HepG2 (cell line): ENCODE measurements at regions not wholly inside any gene's neighbourhood (a gene's known extent, or its start where the extent isn't known, plus 50 kb on each side); places are given as distances from the start of the nearest gene placed in this dataset.

Source experiments
- ATAC-seq: fragments of 200-7000 bp; cut with Tn5 transposase; 3 replicates; pipeline ENCODE4 v1.9.1; 2020; ENCODE audit warnings: mild to moderate bottlenecking, moderate library complexity
- BruUV-seq: library from RNA; stranded (reverse); fragments of 400-500 nt; replicated peaks from 2 replicates; lab custom pipeline; 2021; lab: Mats Ljungman, UMichigan
- CTCF ChIA-PET: fragments of 300-600 bp; formaldehyde crosslinking; extraction: SDS; loops from one replicate; lab custom pipeline; 2021; ENCODE audit warnings: low total read pairs, inconsistent platforms, low intra/inter-chr PET ratio; lab: Yijun Ruan, JAX
- POLR2A ChIA-PET: fragments of 350-600 bp; sonication (Branson Sonifier 250); formaldehyde crosslinking; loops from one replicate; lab custom pipeline; 2020; ENCODE audit warnings: antibody characterized with exemption, inconsistent platforms; lab: Yijun Ruan, JAX
- DNase-seq: peaks from one replicate; pipeline ENCODE4 v3.0.0-alpha.2; 2015; ENCODE audit warnings: low spot score
- FAIRE-seq: peaks from 3 replicates; lab custom pipeline; 2011; peaks lifted over from hg19 to GRCh38; lab: Jason Lieb, UNC
- H2AFZ ChIP-seq: one replicate; pipeline ENCODE4 v1.6.1; 2011; ENCODE audit warnings: low read length, inconsistent platforms
- H3K27ac ChIP-seq: fragments of 300-600 bp; 3 replicates; pipeline ENCODE4 v1.8.0; 2011; ENCODE audit warnings: mixed run types, mild to moderate bottlenecking, mixed read lengths, low read length, inconsistent platforms; ENCODE audit not compliant: insufficient read depth; ENCODE audit errors: extremely low read length
- H3K27me3 ChIP-seq, 2 experiments: fragments of 200-600 bp in 1 of 2; 2 replicates in 1 of 2; 3 replicates in 1 of 2; pipeline versions ENCODE4 v1.6.0 to v1.8.0; 2011; ENCODE audit warnings: low read length in 2 of 2, mild to moderate bottlenecking in 2 of 2, moderate library complexity in 2 of 2, inconsistent platforms in 1 of 2; ENCODE audit not compliant: insufficient read depth in 2 of 2, control insufficient read depth in 1 of 2
- H3K36me3 ChIP-seq, 2 experiments: fragments of 200-600 bp in 1 of 2; replicated peaks in 1 of 2; 2 replicates in 1 of 2; 3 replicates in 1 of 2; pipeline versions ENCODE4 v1.5.1 to v1.8.0; 2011; ENCODE audit warnings: low read length in 2 of 2, inconsistent platforms in 1 of 2; ENCODE audit not compliant: insufficient read depth in 2 of 2, control insufficient read depth in 1 of 2
- H3K4me1 ChIP-seq: 2 replicates; pipeline ENCODE4 v1.5.1; 2012; ENCODE audit warnings: low read length, inconsistent platforms; ENCODE audit not compliant: insufficient read depth
- H3K4me2 ChIP-seq: 2 replicates; pipeline ENCODE4 v1.6.0; 2011; ENCODE audit warnings: low read depth, low read length, inconsistent platforms
- H3K4me3 ChIP-seq, 3 experiments: fragments of 200-600 bp in 1 of 3; sonication (generic), shearing (Covaris generic) in 1 of 3; replicated peaks in 1 of 3; 2 replicates each; pipeline ENCODE4 v1.5.1; 2011 to 2016; ENCODE audit warnings: low read length in 3 of 3, inconsistent platforms in 2 of 3, low read depth in 2 of 3, mild to moderate bottlenecking in 2 of 3, control low read depth in 1 of 3, mixed read lengths in 1 of 3; ENCODE audit not compliant: insufficient read depth in 1 of 3
- H3K79me2 ChIP-seq: one replicate; pipeline ENCODE4 v1.6.1; 2011; ENCODE audit warnings: low read length, inconsistent platforms; ENCODE audit not compliant: insufficient read depth
- H3K9ac ChIP-seq: 2 replicates; pipeline ENCODE4 v1.6.0; 2011; ENCODE audit warnings: mild to moderate bottlenecking, low read depth, low read length, inconsistent platforms; ENCODE audit not compliant: insufficient read depth
- H3K9me3 ChIP-seq: 2 replicates; pipeline ENCODE4 v1.5.1; 2012; ENCODE audit warnings: mild to moderate bottlenecking, low read length
- H4K20me1 ChIP-seq: 2 replicates; pipeline ENCODE4 v1.6.0; 2011; ENCODE audit warnings: inconsistent platforms, mild to moderate bottlenecking, low read length, moderate library complexity; ENCODE audit not compliant: insufficient read depth
- CEBPB ChIP-seq: IDR thresholded peaks from 2 replicates; pipeline ENCODE4 v1.6.1; 2011; ENCODE audit warnings: low read depth, low read length, improper control_type of control experiment, borderline replicate concordance
- GZF1 ChIP-seq: sonication (generic); formaldehyde crosslinking; IDR thresholded peaks from 2 replicates; pipeline ENCODE4 v1.5.1; 2020; ENCODE audit warnings: mild to moderate bottlenecking, missing genetic modification reagents
- HNRNPH1 ChIP-seq: fragments of 200-400 bp; formaldehyde crosslinking; optimal IDR thresholded peaks from 2 replicates; pipeline ENCODE3; 2017; ENCODE audit warnings: mild to moderate bottlenecking, low read depth, low read length
- PCBP2 ChIP-seq: fragments of 200-400 bp; formaldehyde crosslinking; optimal IDR thresholded peaks from 2 replicates; pipeline ENCODE3; 2018; ENCODE audit warnings: low read length, low read depth; ENCODE audit not compliant: poor library complexity, severe bottlenecking
- SETDB1 ChIP-seq: sonication (generic); formaldehyde crosslinking; IDR thresholded peaks from 2 replicates; pipeline ENCODE4 v1.5.1; 2020; ENCODE audit warnings: missing genetic modification reagents, mild to moderate bottlenecking, borderline replicate concordance
- YEATS4 ChIP-seq: sonication (generic); formaldehyde crosslinking; IDR thresholded peaks from 2 replicates; pipeline ENCODE4 v1.4.0; 2020; ENCODE audit warnings: missing genetic modification reagents, borderline replicate concordance
- ZFP36 ChIP-seq: fragments of 150-350 bp; IDR thresholded peaks from 2 replicates; pipeline ENCODE4 v1.6.1; 2018; ENCODE audit warnings: borderline replicate concordance, low read length, low read depth; ENCODE audit not compliant: partially characterized antibody
- ZNF609 ChIP-seq: sonication (generic); formaldehyde crosslinking; IDR thresholded peaks from 2 replicates; pipeline ENCODE4 v1.4.0; 2020; ENCODE audit warnings: mild to moderate bottlenecking, missing genetic modification reagents, borderline replicate concordance
- WGBS: methylation state at CpG from one replicate; pipeline ENCODE4 v1.1.6; 2017; ENCODE audit warnings: low lambda C conversion rate; 5-methylcytosine and 5-hydroxymethylcytosine counted together
- in situ Hi-C: cut with HindIII; loops from 2 replicates; pipeline ENCODE4 v1.10.0; 2017; ENCODE audit warnings: low pct_unique_long_range_greater_than_20kb; ENCODE audit not compliant: extremely low pct_ligation_motif_present
- intact Hi-C: fragments of 100-400 bp; cut with micrococcal nuclease; formaldehyde crosslinking; loops from one replicate; pipeline ENCODE4 v1.10.0; 2022; ENCODE audit not compliant: unreplicated experiment

GRCh38 chr18:34097312-34097711, 127.4 kb downstream of the NOL4 start:
- no peak for DNase-seq
- TF ChIP-seq CEBPB (peak; percentile 36; the same call in 1 of the 2 replicates), ZFP36 (no peak)
- Histone ChIP-seq H3K27ac (no peak overlapping the region), H3K4me1 (no peaks in the 10 kb centered on the region), H3K79me2 (no peaks in the 10 kb centered on the region), H3K4me3 (no peak overlapping the region), H4K20me1 (no peaks in the 10 kb centered on the region), H3K4me2 (no peak overlapping the region), H3K9ac (no peak overlapping the region), H2AFZ (no peak overlapping the region), H3K27me3 (no peaks in the 10 kb centered on the region), H3K36me3 (no peaks in the 10 kb centered on the region), H3K9me3 (no peaks in the 10 kb centered on the region)
- FAIRE-seq = no peak
- ATAC-seq = no peak
- intact Hi-C loops (no loop called here), in situ Hi-C loops (no loop called here)
- POLR2A ChIA-PET = no interaction called here
- 16% methylated on average over 1 of the region's 1 CpG for WGBS
- no TSS peak for BruUV-seq
- CTCF ChIA-PET = no interaction called here

DNA sequence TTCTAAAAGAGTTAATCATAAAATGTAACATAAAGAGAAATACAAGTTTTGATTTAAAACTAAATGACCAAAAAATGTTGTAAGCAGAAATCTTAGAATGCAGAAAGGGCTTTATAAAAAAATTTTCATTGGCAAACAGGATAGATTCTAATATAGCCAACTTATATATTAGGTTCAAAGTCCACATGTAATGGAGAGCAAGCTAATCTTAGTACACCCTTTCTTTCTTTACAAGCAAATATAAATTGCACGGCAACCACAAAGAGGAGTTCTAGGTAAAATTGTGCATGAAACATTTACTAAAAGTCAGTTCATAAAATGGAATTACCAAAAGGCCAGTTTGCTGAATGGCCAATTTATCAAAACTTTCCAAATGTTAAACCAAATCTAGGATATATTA, 130.6 kb downstream of the NOL4 start:
- intact Hi-C loops = no loop called here
- TF ChIP-seq SETDB1 (CRISPR knock-in tag) = no peak
- no peak for TF ChIP-seq ZNF609
- no peak for TF ChIP-seq YEATS4 (CRISPR knock-in tag)
- no peak for TF ChIP-seq GZF1 (CRISPR knock-in tag)
- TF ChIP-seq HNRNPH1 = no peak
- TF ChIP-seq PCBP2 = no peak

More for the DNA sequence above, 130.6 kb downstream of the NOL4 start:
- in situ Hi-C loops = no loop called here
- FAIRE-seq = no peak
- H3K9ac ChIP-seq = no peak overlapping the region
- no peaks in the 10 kb centered on the region for H3K79me2 ChIP-seq
- CTCF ChIA-PET = no interaction called here
- no peaks in the 10 kb centered on the region for H3K36me3 ChIP-seq
- DNase-seq = no peak
- H2AFZ ChIP-seq = no peak overlapping the region
- H4K20me1 ChIP-seq = no peaks in the 10 kb centered on the region
- H3K9me3 ChIP-seq = no peaks in the 10 kb centered on the region
- H3K4me2 ChIP-seq = no peak overlapping the region
- no peak for ATAC-seq
- POLR2A ChIA-PET = no interaction called here
- H3K4me3 ChIP-seq = no peak overlapping the region
- no peak overlapping the region for H3K27ac ChIP-seq
- H3K4me1 ChIP-seq = no peaks in the 10 kb centered on the region
- H3K27me3 ChIP-seq = no peaks in the 10 kb centered on the region
- BruUV-seq = no TSS peak
- WGBS = 58% methylated on average over 1 of the region's 1 CpG
